ENCODE measurements at regions not wholly inside any gene's neighbourhood (a gene's known extent, or its start where the extent isn't known, plus 50 kb on each side); places are given as distances from the start of the nearest gene placed in this dataset.

DNA sequence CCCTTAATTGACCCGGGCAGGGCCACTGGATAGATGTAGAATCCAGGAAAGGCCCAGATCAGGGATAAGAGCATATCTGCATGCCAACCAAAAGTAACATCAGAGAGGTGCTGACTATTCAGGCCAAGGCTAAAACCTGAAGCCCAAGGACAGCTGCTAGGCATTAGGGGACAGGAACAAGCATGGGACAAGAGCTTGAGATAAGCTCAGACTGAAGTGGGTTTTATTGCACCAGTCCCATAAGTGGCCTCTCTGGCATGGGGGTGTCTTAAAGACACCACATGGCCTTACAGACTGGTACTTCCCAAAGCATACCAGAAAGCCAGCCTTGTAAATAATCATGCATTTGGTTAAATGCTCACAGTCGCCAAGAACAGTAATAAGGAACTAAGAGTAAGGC is 376.1 kb downstream of the FBXW7 start:
- no peak for DNase-seq (ENCODE audit: low read depth in 2 of 2)

DNA sequence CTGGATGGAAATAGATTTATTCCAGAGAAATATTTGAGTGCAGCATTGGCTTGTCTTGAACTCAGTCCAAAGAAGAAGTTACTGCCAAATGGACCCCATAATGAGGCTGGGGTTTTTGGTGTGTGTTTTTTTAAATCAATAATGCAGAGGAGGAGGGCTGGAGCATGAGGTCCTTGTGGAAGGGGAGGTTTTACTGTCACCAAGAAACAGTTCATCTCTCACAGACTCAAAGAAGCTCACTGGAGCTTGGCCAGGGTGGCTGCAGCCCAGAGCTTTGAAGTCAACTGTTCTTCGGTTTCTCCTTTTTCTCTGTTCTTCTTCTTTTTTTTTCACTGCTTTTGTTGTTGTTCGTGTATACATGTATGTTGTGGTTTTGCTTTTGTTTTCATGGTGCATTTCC is 377.7 kb downstream of the FBXW7 start:
- no peak for DNase-seq (ENCODE audit: low read depth in 2 of 2)

- no peak for DNase-seq (ENCODE audit: low read depth in 2 of 2)
Measured at GRCh38 chr4:152157629-152158028, 378.3 kb downstream of the FBXW7 start.

- DNase-seq (ENCODE audit: low read depth in 2 of 2), result no peak
Measured at GRCh38 chr4:152156442-152156841, 379.4 kb downstream of the FBXW7 start.

DNA sequence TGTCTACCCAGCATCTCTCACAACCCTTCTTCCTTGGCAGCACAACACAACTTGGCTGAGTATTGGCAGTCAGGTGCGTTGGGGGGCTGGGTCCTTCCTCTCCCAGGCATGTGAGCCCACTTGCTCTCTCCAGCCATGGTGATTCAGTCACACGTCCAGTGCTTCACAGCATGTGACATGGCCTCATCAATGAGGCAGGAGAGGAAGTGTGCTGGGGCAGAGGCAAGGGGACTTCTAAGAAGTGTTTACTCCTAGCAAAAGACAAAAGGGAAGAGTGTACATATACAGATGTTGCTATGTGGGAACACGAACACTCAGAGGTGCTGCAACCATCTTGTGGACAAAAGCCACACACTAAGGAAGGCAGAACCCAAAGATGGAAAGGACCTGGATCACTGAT is 380.8 kb downstream of the FBXW7 start:
- no peak for DNase-seq (ENCODE audit: low read depth in 2 of 2)

GRCh38 chr4:152154433-152154832 is 381.5 kb downstream of the FBXW7 start:
- no peak for DNase-seq (ENCODE audit: low read depth in 2 of 2)

- no peak for DNase-seq (ENCODE audit: low read depth in 2 of 2)
Measured at GRCh38 chr4:152153476-152154270, 382.2 kb downstream of the FBXW7 start.

- DNase-seq (ENCODE audit: low read depth in 2 of 2), result no peak
Measured at GRCh38 chr4:152150214-152150613, 385.7 kb downstream of the FBXW7 start.

DNA sequence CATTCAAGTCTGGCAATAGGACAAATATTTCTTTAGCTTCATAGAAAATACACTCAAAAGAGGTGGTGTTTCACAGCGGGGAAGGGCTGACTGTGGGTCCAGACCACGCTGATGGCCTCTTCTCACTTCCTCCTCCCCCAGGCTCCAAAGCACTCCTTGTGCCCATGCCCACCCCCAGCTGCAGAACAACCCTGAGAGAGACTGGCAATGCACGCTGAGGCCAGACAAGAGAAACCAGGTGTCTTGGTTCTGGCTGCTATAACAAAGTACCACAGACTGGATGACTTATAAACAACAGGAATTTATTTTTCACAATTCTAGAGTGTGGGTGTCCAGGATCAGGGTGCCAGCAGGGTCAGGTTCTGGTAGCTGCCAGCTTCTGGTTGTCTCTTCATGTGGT is 386.1 kb downstream of the FBXW7 start:
- no peak for DNase-seq (ENCODE audit: low read depth in 2 of 2)

DNA sequence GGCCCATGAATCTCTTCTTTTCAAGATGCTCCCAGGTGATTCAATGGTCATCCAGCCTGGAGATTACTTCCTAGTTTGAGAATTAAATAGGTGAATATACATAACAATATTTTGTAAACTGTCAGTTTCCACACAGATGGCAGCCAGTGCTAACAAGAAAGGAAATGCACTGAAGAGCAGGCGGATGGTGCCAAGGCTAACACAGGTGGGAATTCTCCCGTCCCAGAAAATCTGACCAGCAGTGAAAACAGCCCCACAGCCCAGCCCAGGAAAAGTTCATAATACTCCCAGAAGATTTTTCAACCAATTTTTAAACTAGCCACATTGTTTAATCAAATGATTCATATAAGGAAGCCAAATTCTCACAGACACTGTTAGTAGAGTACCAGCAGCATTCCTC is 387.2 kb upstream of the GATB start:
- no peak for DNase-seq (ENCODE audit: low read depth in 2 of 2)

DNA sequence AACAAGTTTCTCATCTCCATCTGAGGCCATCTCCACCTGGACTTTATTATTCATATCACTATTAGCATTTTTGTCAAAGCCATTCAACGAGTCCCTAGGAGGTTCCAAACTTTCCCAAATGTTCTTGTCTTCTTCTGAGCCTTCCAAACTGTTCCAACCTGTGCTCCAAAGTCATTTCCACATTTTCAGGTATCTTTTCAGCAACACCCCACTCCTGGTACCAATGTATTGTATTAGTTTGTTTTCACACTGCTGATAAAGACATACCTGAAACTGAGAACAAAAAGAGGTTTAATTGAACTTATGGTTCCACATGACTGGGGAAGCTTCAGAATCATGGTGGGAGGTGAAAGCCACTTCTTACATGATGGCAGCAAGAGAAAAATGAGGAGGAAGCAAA is 385.4 kb upstream of the GATB start:
- no peak for DNase-seq (ENCODE audit: low read depth in 2 of 2)

DNA sequence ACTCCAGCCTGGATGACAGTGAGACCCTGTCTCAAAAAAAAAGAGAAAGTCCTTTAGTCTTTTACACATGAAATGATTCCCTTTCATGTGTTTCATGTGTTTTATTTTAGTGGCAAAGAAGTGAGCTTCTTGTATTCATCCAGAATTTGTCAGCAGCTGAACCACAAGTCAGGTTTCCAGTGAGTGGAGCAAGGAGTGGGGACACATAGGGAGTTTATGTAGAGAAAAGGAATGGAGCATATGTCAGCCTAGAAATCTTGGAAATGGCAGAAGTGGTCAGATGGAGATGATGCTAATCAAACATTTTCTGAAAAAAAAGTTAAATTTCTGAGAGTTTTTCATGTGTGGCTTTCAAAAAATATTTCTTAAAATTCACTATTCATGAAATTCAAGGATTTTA is 383.0 kb upstream of the GATB start:
- DNase-seq (ENCODE audit: low read depth in 2 of 2), result no peak

- no peak for DNase-seq (ENCODE audit: low read depth in 2 of 2)
Measured at GRCh38 chr4:152138451-152138850, 377.6 kb upstream of the GATB start.

- DNase-seq (ENCODE audit: low read depth in 2 of 2), result no peak
Measured at GRCh38 chr4:152132776-152133175, 372.0 kb upstream of the GATB start.

DNA sequence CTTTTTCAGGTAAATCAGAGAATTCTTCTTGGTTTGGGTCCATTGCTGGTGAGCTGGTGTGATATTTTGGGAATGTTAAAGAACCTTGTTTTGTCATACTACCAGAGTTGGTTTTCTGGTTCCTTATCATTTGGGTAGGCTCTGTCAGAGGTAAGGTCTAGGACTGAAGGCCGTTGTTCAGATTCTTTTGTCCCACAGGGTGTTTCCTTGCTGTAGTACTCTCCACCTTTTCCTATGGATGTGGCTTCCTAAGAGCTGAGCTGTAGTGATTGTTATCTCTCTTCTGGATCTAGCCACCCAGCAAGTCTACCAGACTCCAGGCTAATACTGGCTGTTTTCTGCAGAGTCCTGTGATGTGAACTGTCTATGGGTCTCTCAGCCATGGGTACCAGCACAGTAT is 367.5 kb upstream of the GATB start:
- DNase-seq (ENCODE audit: low read depth in 2 of 2), result no peak

- DNase-seq (ENCODE audit: low read depth in 2 of 2), result no peak
Measured at GRCh38 chr4:152126238-152126637, 365.4 kb upstream of the GATB start.

DNA sequence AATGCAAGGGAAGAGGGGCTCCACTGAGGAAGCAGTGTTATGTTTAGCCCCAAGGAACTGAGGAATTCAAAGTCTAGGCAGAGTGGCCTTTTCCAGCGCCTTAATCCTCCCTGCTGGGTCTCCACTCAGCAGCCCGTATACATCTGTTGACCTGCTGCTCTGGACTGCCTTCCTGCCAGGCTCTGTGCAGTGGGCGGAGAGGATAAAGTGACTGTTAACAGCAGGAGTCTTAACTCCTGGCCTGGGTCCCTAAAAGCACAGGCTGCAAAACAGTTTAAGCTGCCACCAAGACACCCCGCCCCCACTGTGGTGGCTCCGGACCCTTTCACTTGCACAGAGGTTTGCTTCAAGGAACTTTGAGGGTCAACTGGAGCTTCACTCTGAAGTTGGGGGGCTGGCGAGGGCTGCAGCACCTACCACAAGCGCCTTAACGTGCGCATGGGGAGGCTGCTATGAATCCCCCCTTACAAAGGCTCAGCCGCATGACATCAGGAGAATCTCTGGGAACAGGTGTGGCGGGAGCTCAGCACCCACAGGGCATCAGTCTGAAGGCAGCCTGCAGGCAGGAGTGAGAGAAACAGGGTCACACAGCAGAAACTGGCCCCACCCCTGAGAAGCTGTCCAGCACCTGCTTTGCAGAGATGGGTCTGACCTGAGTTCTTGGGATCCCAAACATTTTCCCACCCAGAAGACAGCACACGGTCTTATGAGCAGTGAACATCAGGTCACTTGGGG is 358.2 kb upstream of the GATB start:
- no peak for DNase-seq (ENCODE audit: low read depth in 2 of 2)

DNA sequence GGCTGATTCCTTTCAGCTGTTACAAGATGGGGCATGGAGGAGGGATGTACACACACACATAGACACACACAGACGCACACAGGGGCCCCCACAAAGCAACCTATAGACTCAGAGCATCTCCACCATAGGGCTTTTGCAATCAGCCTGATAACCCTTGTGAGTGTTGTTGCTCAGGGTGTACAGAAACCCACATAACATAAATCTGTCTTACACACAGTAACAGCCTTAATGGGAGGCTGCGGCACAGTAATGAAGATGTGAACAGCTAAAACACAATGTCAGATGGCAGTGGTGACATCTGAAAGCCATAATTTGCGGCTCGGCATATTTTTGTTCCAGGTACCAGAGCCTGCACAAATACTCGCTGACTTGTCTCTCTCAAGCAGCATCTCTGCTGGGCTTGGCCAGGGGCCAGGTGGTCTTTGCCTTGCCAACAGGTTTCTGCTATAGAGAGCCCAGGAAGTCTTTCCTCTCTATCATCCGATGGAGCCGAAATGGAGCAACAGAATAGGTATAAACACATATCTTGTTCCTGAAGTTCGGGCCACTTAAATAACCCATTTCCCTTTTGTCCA is 357.2 kb upstream of the GATB start:
- DNase-seq (ENCODE audit: low read depth in 2 of 2), result no peak

GRCh38 chr4:152117520-152117919 is 356.7 kb upstream of the GATB start:
- DNase-seq (ENCODE audit: low read depth in 2 of 2), result no peak

GRCh38 chr4:152117054-152117453 is 356.2 kb upstream of the GATB start:
- DNase-seq (ENCODE audit: low read depth in 2 of 2), result no peak

DNA sequence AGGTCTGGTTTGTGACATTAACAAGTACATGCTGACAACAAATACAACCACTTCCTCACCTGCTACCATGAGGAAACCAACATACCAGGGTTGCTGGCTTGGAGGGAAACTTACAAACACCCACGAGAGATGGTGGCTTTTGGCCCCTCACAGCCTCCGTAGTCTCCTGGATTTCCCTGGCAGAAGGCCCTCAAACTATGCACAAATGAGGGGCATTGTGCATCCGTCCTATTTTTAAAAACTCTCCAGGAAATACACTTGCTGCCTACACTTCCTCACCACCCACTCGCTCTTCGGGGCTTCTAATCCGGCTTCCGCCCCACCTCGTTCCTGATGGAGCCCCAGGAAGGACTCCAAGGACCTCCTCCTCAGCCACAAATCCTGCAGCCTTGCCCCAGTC is 355.0 kb upstream of the GATB start:
- DNase-seq (ENCODE audit: low read depth in 2 of 2), result no peak

DNA sequence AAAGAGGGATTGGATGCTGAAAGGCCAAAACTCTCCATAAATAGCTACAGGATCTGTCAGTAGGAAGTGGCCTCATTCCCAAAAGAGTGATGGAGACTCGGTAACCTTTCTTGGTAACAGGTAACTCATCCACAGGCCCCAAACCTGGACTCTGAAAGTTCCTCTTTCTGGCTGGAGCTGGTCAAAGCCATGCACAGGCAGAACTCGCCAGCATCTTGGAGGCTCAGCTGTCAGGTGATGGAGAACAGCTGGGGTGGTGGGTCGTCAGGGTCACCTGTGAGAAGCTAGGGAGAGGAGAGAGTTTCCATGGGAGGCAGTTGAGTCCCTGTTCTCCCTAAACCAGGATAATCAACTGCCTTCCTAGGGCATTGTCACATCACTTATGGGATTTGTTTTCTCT is 354.3 kb upstream of the GATB start:
- no peak for DNase-seq (ENCODE audit: low read depth in 2 of 2)

DNA sequence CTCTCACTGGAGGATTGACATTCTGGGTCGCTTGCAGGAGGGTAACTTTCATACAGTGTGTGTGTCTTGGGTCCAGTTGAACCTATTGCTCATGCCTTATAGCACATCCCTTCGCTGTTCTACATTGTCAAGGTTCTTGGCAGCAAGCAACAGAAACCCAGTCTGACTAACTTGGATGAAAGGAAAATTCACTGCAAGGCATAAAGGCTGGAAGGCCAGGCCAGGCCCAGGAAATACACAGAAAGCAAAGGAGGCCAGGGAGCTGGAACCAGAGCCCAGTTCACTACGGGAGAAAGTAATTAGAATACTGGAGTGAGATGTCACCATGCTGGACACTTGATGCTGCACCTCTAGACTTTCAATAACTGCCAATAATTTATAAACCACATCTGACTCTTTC is 353.8 kb upstream of the GATB start:
- no peak for DNase-seq (ENCODE audit: low read depth in 2 of 2)
